ENCODE measurements at regions not wholly inside any gene's neighbourhood (a gene's known extent, or its start where the extent isn't known, plus 50 kb on each side); places are given as distances from the start of the nearest gene placed in this dataset.
"Not testable (repeated sequence)": the region's sequence is repeated elsewhere in the genome, so short reads cannot be mapped to it uniquely, and the experiment has no call there.

DNA sequence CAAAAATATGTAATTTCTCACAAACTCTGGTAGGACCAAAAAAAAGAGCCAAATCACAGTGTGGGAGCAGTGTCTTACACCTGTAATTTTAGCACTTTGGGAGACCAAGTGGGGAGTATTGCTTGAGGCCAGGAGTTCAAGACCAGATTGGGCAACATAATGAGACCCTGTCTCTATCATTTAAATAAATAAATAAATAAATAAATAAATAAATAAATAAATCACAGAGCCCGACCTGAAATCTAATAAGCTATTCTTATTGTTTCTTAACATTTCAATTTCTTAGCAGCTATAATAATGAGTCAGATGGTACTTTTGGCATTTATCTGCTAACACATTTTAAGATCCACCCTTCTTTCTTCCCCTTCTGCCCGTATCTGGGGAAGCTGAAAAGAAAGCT is 1229.6 kb downstream of the SUCLG1 start:
- no peak for DNase-seq

DNA sequence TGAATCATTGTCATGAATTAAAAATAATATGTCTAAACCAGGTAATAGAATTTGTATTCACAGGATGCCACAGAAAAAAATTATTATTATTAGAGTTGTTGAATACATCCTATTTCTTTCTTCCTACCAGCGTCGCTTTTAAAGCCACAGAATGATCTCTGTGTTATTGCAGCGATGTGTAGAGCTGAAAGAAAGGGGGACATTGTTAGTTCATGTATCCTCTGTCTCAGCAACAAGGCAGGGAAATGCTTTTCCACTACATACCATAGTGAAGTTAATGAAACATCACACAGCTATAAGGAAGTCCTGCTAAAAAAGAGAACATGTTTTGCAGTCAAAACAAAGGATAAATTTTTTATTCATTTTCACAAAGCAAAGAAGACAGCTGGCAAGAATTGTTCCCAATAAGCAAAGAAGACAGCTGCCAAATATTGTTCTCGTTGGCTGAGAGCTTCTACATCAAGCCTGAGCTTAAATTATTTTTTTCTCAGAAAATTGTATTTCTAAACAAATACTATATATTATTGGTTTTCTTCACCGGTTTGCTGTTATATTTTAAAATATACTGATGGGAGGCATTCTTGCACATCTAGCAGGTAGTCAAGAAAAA is 1234.4 kb downstream of the SUCLG1 start:
- no peak for DNase-seq

DNA sequence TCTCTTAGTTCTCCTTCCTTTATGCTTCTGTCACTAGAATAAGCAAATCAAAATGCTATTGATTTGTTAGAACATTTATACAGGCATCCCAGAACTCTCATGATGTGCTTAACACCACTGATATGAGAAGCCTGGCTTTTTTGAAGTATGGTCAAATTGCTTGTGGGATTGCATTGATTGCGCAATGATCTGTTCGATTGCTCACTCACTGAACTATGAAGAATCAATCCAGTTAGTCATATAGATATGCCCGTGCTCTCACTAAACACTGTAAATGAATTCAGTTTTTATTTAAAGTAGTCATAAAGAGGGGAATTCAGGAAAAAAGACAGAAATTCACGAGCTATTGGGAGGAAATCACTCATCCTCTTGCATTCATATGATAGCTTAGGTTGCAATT is 1237.8 kb downstream of the SUCLG1 start:
- DNase-seq, result peak; percentile 79

DNA sequence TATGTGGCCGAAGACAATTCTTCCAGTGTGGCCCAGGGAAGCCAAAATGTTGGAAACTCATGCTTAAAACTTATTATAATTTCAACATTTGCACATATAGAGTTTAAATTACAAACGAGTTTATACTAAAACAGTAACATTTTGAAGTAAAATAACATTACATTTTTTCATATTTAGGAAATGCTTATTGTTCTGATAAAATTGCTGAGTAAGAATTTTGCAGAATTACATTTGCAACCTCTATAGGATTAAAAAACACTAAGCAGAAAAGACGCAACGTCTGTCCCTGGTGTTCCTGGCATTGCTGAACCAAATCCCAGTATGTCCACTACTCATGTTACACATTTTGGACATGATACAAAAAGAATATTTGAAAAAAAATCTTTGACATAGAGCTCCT is 1241.2 kb downstream of the SUCLG1 start:
- no peak for DNase-seq

DNA sequence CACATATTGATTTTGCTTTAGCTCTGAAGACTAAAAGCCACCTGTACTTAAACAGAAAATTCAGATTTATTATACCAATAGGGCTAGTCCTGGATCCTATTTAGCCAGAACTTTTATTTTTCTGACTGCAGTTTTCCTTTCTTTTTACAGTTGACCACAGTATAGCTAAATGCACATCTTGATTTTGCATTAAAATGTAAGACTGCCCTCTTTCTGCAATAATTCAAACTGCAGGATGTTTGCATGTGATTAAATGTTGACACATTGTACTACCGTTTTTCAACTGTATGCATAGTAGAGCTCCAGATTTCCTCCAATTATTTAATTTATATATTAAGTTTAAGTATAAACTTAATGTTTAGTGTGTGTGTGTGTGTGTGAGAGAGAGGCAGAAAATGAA is 1262.9 kb downstream of the SUCLG1 start:
- DNase-seq, result peak; percentile 62

DNA sequence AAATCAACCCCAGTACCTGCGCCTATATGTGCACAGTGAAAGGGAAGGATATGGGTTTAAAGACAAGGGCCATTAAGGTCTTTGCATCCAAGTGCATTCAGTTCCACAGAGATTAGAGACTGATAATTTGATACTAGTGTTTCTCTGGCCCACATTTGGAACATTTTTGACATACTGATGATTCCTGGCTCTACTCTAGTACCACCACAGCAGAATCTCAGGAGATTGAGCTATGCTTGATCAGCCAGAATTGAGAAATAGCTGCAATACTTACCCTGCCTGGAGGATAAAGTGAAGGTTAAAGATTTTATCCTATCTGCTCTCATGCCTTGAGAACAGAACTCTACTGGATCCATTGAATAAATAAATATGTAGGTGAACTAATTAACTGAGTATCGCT is 1267.8 kb downstream of the SUCLG1 start:
- DNase-seq, result peak; percentile 42

DNA sequence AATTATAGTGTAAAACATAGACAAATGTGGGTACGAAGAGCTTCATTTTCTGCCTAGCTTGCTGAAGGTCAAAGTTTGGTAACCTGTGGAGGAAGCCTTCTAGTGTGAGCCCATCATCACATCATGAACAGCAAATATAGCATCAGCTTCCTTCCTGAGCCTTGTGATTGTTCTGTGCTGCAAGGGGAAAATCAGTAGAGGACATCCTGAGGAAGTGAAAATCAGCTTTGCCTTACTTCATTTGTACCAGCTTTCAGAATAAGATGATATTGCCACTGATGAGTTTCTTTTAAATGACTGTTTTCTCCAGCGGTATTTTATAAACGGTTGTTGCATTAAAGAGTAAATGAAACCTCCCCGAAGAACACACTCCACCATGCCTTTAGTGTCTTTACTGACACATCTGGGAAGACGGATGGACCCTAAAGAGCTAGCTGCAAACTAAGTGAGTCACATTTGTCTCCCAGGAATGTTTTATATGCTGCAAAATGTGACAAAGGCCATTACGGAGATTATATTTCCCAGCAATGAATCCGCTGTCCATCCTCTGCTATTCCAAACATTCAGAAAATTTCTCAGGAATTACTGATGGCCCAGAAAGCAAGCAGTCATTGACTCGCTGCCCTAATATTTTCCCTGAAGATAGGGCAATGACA is 1272.8 kb downstream of the SUCLG1 start:
- peak; percentile 73 for DNase-seq

DNA sequence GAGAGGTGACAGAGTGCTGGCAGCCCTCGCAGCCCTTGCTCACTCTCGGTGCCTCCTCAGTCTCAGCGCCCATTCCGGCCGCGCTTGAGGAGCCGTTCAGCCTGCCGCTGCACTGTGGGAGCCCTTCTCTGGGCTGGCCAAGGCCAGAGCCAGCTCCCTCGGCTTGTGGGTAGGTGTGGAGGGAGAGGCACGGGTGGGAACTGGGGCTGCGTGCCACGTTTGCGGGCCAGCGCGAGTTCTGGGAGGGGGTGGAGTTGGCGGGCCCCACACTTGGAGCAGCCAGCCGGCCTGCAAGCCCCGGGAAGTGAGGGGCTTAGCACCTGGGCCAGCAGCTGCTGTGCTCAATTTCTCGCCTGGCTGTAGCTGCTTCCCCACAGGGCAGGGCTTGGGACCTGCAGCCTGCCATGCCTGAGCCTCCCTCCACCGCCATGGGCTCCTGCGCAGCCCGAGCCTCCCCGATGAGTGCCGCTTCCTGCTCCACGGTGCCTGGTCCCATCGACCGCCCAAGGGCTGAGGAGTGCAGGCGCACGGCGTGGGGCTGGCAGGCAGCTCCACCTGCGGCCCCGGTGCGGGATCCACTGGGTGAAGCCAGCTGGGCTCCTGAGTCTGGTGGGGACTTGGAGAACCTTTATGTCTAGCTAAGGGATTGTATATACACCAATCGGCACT is 1278.1 kb downstream of the SUCLG1 start:
- DNase-seq, result not testable (repeated sequence)

DNA sequence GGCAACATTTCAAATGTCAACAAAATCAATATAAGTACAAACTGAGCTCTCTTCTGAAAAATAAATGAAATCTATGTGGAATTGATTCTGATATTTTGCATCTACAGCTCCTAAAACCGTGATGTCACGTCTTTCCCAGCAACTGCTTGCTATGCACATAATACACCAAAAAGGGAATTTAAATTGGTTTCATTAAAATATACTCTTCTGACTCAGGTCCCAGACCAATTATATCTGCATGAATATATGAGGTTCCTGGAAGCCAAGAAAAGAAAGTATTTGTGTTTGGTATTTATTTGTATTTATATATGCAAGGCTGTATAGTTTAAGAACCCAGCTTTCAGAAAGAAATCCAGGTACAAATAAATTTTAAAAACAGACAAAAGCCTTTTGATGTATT is 1282.5 kb downstream of the SUCLG1 start:
- no peak for DNase-seq

DNA sequence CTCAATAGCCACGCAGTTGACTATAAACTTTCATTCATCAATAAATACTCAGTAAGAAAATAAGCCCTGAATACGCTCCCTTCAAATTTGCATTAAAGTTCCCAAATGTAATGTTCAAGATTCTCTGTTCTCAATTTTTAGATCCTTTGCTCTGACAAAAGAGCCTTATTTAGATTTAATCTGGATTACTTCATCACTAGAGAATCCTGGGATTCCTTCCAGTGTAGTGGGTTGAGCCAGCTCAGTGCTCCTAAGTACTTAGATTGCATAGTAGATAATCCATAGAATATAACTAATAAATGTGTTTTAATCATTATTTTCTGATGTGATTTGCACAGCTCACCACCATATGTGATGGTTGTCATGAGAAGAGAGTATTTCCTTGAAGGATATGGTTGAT is 1286.2 kb downstream of the SUCLG1 start:
- DNase-seq, result peak; percentile 51

DNA sequence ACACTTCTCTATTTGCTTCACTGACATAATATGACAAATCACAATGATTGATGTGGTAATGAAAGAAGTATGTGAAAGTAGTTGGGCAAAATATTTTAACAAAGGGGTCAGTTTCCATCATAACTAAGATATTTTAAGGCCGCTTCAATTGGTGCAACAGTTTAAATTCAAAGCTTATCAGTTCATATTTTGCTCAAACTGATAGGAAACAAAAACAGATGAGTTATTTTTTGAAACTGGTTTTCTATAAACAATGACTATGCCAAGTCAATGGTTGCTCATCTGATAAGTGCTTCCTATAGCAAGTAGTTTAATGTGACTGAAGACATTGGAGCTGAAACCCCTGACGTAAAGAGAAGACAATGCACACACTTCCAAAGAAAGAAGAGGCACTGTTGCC is 1290.7 kb downstream of the SUCLG1 start:
- DNase-seq, result no peak

DNA sequence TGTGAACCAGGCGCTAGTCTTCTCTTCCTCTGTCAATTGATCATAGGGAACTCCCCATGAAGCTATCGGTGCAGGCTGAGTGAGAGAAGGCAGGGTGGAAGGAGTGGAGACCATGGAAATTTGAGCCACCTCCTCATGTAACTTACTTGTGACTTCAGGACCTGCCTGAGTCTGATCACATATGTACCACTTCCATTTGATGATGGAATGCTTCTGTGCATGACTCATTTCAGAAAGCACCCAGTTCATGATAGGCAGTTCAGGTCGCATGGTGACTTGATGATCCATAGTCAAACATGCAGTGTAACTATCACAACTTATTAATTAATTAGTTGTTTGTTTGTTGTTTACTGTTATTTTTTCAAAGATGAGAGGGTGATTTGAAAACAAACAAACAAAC is 1296.7 kb downstream of the SUCLG1 start:
- no peak for DNase-seq

DNA sequence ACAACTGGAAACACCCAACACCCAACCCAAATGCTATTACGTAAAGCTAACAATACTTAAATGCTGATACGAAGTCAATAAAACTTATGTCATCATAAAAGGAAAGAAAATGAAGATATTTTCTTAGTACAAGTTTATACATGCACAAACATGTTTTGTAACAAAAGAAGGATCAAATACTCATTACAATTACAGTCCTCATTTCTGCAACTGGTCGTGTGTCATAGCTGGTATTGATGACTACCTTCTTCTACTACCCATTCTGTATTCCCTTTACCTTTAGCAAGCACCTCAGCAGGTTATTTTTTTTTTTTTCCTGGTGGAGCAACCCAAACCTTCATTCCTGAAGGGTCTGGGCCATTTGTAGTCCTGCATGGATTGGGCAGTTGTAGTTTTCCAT is 1298.5 kb downstream of the SUCLG1 start:
- no peak for DNase-seq

DNA sequence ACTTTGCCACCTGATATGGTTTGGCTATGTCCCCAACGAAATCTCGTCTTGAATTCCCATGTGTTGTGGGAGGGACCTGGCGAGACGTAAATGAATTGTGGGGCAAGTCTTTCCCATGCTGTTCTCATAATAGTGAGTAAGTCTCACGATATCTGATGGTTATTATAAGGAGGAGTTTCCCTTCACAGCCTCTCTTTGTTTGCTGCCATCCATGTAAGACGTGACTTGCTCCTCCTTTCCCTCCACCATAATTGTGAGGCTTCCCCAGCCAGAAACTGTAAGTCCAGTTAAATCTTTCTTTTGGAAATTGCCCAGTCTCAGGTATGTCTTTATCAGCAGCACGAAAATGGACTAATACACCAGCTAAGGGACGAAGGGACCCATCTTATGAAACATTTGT is 1303.3 kb downstream of the SUCLG1 start:
- no peak for DNase-seq

DNA sequence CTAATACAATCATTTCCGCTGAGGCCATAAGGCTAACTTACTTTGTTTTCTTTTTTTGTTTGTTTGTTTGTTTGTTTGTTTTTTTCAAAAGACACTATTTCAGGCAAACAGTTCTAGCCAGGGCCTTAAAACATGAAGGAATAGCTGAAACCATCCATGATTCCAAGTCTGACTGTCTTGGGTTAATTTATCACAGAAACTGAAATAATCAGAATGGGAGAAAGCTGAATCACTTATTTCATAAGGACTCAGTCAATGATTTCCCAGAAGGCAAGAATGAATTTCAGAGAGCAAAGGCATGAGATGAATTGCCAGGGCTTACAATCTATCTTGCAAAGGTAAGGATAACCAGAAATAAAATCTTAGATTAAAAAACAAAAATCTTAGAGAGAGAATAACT is 1315.1 kb downstream of the SUCLG1 start:
- no peak for DNase-seq

DNA sequence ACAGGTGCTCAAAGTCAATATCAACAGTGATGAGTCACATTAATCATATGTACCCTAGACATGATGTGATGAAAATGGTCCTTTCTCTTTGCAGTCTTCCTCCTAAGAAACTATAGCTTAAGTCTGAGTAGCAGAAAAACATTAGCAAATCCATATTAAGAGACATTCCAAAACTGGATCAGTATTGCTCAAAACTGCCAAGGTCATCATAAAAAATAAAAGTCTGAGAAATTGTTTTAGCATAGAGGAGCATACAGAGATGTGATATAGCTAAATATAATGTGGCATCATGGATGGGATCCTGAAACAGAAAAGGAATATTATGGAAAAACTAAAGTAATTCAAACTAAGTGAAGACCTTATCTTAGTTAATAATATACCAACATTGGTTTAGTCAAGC is 1316.1 kb downstream of the SUCLG1 start:
- no peak for DNase-seq

DNA sequence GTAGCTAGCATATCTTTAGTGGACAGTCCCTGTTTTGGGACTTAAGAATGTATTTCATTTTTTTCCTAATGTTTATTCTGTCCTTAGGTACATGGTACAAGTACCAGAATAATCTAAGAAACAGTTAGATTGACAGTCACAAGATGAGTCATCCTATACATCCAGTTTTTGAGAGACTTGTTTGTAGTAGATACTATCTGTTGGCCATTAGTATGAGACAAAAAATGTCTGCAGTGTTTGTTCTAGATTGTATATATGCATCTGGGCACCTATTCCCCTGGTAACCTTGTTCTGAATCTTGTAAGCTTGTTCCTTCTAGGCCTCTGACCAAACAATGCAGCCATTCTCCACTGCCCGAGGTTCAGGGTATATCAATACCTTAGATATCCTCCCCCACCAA is 1343.5 kb downstream of the SUCLG1 start:
- DNase-seq, result no peak

DNA sequence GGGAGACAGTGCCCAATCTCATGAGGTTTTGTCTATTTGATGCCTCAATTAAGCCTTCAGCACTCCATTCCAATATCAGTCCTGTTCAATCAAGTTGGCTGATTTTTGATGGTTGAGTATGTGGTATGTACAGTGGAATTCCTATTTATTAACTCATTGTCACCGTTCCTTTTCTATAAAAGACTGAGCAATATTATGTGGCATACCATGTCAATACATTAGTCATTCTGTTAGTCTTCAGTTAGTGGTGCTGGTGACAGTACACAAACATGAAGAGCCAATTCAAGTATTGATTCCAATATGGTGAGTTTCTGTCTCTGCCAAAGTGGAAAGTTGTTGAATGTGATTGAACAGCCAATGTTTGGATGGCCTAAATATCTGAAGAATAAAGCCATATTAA is 1343.9 kb downstream of the SUCLG1 start:
- no peak for DNase-seq

DNA sequence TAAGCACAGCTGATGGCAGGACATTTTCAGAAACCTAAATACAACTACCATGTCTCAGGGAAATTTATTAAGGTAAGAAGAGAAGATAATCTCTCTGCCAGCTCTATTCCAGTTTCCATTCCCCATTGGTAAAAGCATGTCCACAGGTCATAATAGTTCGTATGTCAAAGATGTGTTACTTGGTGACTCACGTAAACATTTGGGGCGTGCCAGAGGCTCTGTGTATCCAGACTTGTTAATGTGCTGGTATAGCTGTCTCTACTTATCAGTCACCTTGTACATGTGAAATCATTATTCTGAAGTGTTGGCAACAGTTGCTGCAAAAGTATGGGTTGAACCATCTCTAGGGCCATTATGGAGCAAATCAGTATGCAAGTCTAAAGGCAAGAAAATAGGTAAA is 1345.1 kb downstream of the SUCLG1 start:
- DNase-seq, result no peak

DNA sequence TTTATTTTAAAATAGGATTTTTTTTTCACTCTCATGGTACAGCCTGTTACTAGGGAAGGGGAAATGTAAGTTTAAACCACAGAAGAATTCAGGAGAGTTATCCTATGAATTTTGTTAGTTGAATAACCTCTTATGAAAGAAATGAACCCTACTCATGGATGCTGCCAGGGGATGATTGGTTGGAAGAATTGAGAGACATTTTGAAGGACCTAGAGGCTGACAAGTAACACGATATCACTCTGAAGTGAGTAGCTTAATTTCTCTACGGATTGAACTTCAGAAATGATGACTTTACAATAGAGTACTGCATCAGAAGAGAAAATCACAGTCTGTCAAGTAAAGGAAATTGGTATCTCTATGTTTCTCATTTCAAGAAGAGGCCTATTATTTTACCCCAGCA is 1346.2 kb downstream of the SUCLG1 start:
- peak; percentile 52 for DNase-seq

DNA sequence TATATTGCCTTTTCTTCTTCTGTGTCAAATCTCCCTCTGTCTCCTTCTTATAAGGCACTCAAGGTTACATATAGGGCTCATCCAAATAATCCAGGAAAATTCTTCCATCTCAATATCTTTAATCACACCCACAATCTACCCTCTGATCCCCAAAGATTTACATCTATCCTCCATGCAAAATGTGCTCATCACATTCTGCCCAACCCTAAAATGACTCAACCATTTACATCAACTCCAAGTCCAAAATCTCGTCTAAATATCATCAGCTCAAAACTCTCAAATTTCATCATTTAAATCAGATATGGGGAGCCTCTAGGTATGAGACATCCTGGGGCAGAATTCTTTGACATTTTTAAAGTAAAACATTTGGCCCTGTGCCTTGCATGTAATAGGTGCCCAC is 1349.8 kb downstream of the SUCLG1 start:
- no peak for DNase-seq

DNA sequence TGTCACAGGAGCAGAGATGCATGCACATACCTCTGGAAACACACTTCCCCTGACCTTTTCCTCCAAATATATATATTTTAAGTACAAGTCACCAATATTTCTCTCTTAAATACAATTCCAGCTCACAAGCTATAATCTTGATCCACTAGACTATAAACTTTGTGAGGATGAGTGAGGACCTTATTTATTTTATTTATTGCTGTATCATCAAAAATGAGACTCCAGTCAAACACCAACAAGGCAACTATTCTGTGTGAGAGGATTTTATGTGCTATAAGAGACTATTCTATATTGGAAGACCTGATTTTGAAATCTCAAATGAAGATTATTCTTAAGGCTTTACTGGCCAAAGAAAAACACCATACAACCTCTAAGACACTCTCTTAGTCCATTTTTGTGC is 1352.2 kb downstream of the SUCLG1 start:
- no peak for DNase-seq

DNA sequence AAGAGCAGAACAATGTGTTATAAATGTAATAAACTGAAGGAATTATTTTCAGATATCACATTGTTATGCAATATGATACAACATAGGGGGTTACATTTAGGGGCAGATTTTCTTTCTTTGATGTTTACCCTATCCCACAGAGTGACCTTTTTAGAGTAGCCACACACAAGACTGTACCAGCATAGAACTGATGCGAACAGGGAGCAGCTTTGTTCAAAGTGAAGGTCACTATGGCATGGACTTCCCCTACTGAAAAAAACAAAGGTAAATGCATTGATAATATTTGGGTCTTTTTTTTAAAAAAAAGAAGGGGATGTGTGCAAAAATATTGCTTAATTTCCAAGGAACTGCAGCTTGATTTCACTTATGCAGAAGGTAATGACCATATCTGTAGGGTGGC is 1354.9 kb downstream of the SUCLG1 start:
- DNase-seq, result no peak

DNA sequence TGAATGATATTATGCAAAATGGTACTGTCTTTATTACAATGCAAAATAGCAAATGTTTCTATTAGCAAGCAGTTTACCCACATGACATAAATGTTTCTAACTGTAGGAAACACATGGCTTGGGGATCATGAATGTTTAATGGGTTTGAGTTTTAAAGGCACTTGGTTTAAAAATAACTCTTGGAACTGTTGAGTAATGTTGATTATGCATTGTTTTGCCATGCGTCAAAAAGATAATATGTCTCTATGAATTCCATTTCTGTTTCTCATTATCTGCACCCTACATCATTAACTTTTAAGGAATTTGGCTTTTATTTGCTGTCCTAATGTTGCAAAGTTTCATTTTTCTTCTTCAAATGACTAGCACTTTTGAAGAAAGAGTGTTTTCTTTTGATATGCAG is 1355.5 kb downstream of the SUCLG1 start:
- DNase-seq, result peak; percentile 95

DNA sequence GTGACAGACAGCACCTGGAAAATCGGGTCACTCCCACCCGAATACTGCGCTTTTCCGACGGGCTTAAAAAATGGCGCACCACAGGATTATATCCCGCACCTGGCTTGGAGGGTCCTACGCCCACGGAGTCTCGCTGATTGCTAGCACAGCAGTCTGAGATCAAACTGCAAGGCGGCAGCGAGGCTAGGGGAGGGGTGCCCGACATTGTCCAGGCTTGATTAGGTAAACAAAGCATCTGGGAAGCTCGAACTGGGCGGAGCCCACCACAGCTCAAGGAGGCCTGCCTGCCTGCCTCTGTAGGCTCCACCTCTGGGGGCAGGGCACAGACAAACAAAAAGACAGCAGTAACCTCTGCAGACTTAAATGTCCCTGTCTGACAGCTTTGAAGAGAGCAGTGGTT is 1370.0 kb downstream of the SUCLG1 start:
- not testable (repeated sequence) for DNase-seq

All from fibroblast of skin of right biceps (primary cell).